ENCODE measurements at regions not wholly inside any gene's neighbourhood (a gene's known extent, or its start where the extent isn't known, plus 50 kb on each side); places are given as distances from the start of the nearest gene placed in this dataset.
A peak's percentile ranks its signal among the peaks of the same experiment; 100 is the strongest.

- no peaks in the 10 kb centered on the region for H4K20me1 ChIP-seq (ENCODE audit: insufficient read depth, low read length, poor library complexity, severe bottlenecking)
- H2AFZ ChIP-seq (ENCODE audit: low read length): no peak overlapping the region
- H3K4me2 ChIP-seq (ENCODE audit: low read depth, low read length, poor library complexity, severe bottlenecking): no peak overlapping the region
Measured at GRCh38 chr1:119285482-119285881, 83.1 kb upstream of the HAO2 start.

GRCh38 chr1:119286587-119287181 is 81.9 kb upstream of the HAO2 start:
- no peaks in the 10 kb centered on the region for H3K9me3 ChIP-seq (ENCODE audit: insufficient read depth, low read depth, low read length)
- H3K4me1 ChIP-seq (ENCODE audit: insufficient read depth, low read length, poor library complexity, severe bottlenecking): no peaks in the 10 kb centered on the region
- H2AFZ ChIP-seq (ENCODE audit: low read length): peak overlapping the region; percentile 9; the same call in 1 of the 2 replicates
- H3F3A ChIP-seq (ENCODE audit: low read depth): no peaks in the 10 kb centered on the region
- no peak overlapping the region for H3K4me2 ChIP-seq (ENCODE audit: low read depth, low read length, poor library complexity, severe bottlenecking)
- H3K79me2 ChIP-seq (ENCODE audit: insufficient read depth, low read length): no peaks in the 10 kb centered on the region
- no peaks in the 10 kb centered on the region for H3K9me2 ChIP-seq (replicated peaks; ENCODE audit: low read depth, low read length)
- no peak overlapping the region for H3K4me3 ChIP-seq (ENCODE audit: low read length, poor library complexity, severe bottlenecking)
- no peaks in the 10 kb centered on the region for H4K20me1 ChIP-seq (ENCODE audit: insufficient read depth, low read length, poor library complexity, severe bottlenecking)
- H3K27me3 ChIP-seq (ENCODE audit: insufficient read depth, low read length, poor library complexity, severe bottlenecking): no peaks in the 10 kb centered on the region
- TF ChIP-seq EZH2phosphoT487 (IDR thresholded peaks at IDR 0.05; ENCODE audit: borderline replicate concordance) (no peak), CTCF (conservative IDR thresholded peaks at IDR 0.05; ENCODE audit: low read length) (peak; percentile 85)
- no peak overlapping the region for H3K9ac ChIP-seq (ENCODE audit: low read depth, low read length, poor library complexity, severe bottlenecking)
- H3K36me3 ChIP-seq (ENCODE audit: insufficient read depth, low read length): no peaks in the 10 kb centered on the region

More at GRCh38 chr1:119285482-119285881, 83.1 kb upstream of the HAO2 start:
- TF ChIP-seq CTCF (conservative IDR thresholded peaks at IDR 0.05; ENCODE audit: low read length) (no peak), EZH2phosphoT487 (IDR thresholded peaks at IDR 0.05; ENCODE audit: borderline replicate concordance) (no peak)
- Histone ChIP-seq H3K4me1 (ENCODE audit: insufficient read depth, low read length, poor library complexity, severe bottlenecking) (no peaks in the 10 kb centered on the region), H3F3A (ENCODE audit: low read depth) (no peaks in the 10 kb centered on the region), H3K9me2 (replicated peaks; ENCODE audit: low read depth, low read length) (no peaks in the 10 kb centered on the region), H3K36me3 (ENCODE audit: insufficient read depth, low read length) (no peaks in the 10 kb centered on the region), H3K9me3 (ENCODE audit: insufficient read depth, low read depth, low read length) (no peaks in the 10 kb centered on the region), H3K27me3 (ENCODE audit: insufficient read depth, low read length, poor library complexity, severe bottlenecking) (no peaks in the 10 kb centered on the region), H3K9ac (ENCODE audit: low read depth, low read length, poor library complexity, severe bottlenecking) (no peak overlapping the region), H3K79me2 (ENCODE audit: insufficient read depth, low read length) (no peaks in the 10 kb centered on the region), H3K4me3 (ENCODE audit: low read length, poor library complexity, severe bottlenecking) (no peak overlapping the region)

- H3F3A ChIP-seq (ENCODE audit: low read depth): no peaks in the 10 kb centered on the region
- no peaks in the 10 kb centered on the region for H3K27me3 ChIP-seq (ENCODE audit: insufficient read depth, low read length, poor library complexity, severe bottlenecking)
Measured at GRCh38 chr1:119288751-119289150, 79.8 kb upstream of the HAO2 start.

More at GRCh38 chr1:119288751-119289150, 79.8 kb upstream of the HAO2 start:
- Histone ChIP-seq H3K9me2 (replicated peaks; ENCODE audit: low read depth, low read length) (no peaks in the 10 kb centered on the region), H3K9ac (ENCODE audit: low read depth, low read length, poor library complexity, severe bottlenecking) (no peak overlapping the region), H3K36me3 (ENCODE audit: insufficient read depth, low read length) (no peaks in the 10 kb centered on the region), H2AFZ (ENCODE audit: low read length) (no peak overlapping the region), H3K4me2 (ENCODE audit: low read depth, low read length, poor library complexity, severe bottlenecking) (no peak overlapping the region), H3K4me3 (ENCODE audit: low read length, poor library complexity, severe bottlenecking) (no peak overlapping the region), H3K9me3 (ENCODE audit: insufficient read depth, low read depth, low read length) (no peaks in the 10 kb centered on the region), H3K79me2 (ENCODE audit: insufficient read depth, low read length) (no peaks in the 10 kb centered on the region), H4K20me1 (ENCODE audit: insufficient read depth, low read length, poor library complexity, severe bottlenecking) (no peaks in the 10 kb centered on the region), H3K4me1 (ENCODE audit: insufficient read depth, low read length, poor library complexity, severe bottlenecking) (no peaks in the 10 kb centered on the region)
- no peak for TF ChIP-seq CTCF (conservative IDR thresholded peaks at IDR 0.05; ENCODE audit: low read length)
- TF ChIP-seq EZH2phosphoT487 (IDR thresholded peaks at IDR 0.05; ENCODE audit: borderline replicate concordance): no peak

Data from Loucy (cell line).